HG02798 (cell line): ENCODE measurements at regions not wholly inside any gene's neighbourhood (a gene's known extent, or its start where the extent isn't known, plus 50 kb on each side); places are given as distances from the start of the nearest gene placed in this dataset.

Experiments
- ATAC-seq: cut with Tn5 transposase; IDR thresholded peaks from one replicate; pipeline ENCODE4 v1.9.1; 2021; ENCODE audit warnings: mild to moderate bottlenecking; ENCODE audit not compliant: unreplicated experiment, poor library complexity

DNA sequence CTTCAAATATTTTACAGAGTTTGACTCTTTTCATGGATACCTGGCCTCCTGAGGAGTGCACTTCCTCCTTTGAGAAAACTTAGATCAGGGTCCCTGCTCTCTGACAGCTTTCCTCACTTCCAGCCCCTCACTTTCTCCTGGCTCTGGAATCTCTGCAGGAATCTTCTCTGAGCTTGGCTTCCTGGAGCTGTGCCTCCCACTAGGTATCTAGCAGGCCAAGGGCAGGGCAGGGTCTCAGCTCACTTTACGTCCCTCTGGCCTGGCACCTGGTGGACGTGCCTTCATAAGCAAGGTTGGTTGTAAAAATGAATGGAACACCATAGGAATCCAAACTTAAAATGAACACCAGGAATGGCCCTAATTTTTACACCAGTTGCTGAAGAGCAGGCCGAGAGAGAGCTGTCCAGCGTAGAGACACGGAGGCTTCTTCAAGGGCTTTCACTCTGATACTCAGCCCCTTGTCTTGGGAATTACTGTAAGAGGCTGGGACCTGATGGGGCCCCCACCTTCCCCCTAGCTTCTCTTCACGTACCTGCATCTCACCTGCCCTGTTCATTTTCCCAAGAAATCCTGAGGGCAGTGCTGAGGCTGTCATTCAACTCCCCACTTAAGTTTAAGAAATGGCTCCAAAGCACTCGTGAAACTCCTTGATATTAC is 426.9 kb upstream of the ID2 start:
- ATAC-seq = no peak

DNA sequence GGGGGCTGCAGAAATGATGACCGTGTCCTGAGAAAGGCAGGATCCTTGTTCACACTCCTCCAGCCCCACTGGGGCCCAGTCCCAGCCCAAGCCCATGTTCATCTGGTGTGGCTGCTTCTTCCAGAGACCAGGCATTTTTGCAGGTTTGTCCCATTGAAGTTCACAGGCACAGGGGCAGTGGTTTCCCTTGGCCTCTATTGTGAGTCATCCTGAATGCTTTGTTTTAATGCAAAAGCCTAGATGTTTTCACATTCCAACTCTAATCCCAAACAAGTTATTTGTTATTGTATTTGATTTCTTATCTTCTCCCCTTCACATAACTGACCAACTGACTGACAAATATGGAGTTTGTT is 426.4 kb upstream of the ID2 start:
- ATAC-seq = no peak

DNA sequence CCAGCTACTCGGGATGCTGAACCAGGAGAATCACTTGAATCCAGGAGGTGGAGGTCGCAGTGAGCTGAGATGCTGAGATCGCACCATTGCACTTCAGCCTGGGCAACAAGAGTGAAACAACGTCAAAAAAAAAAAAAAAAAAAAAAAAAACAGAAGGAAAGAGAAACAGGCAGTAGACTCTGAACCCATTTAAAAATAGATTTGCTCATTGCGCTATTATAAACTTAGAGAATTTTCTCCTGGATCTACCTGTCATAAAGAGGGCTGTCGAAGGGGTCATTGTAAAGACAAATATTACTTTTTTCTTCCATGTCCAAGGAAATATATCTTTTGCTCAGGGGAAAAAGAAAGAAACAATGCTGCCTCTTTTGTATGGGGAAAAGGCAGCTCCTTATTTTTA is 425.0 kb upstream of the ID2 start:
- no peak for ATAC-seq

DNA sequence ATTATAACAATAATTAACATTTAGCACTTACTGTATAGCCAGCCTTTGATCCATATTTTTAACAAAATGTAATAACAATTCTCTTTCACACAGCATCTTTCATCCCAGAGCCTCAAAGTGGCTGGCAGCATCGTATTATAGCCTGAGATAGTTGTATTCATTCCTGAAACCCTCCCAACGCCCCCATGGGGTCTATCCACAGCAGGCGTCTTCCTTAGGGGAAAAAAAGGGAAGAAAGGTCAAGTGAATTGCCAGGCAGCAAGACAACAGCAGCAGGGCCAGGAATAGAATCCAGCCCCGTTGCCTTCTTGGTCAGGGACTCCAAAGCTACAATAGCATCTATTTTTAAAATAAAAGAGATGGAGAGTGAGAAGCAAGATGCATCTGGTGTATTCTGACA is 424.4 kb upstream of the ID2 start:
- ATAC-seq = no peak

DNA sequence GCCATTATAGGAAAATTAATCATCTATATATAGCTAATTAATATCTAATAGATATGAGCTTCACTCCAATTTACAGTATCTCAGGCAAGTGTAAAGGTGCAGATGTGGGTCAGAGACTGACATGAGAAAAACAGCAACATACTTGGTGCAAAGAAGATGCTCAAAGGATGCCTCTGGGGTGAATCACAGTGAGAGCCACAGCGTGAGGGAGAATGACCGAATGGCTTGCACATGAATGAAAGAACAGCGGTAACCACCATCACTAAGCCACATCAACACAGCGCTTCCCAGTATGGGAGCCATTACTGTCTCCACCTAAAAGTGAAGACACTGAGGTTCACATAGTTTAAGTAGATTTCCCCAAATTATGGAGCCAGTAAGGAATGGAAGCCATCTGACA is 423.4 kb upstream of the ID2 start:
- no peak for ATAC-seq

DNA sequence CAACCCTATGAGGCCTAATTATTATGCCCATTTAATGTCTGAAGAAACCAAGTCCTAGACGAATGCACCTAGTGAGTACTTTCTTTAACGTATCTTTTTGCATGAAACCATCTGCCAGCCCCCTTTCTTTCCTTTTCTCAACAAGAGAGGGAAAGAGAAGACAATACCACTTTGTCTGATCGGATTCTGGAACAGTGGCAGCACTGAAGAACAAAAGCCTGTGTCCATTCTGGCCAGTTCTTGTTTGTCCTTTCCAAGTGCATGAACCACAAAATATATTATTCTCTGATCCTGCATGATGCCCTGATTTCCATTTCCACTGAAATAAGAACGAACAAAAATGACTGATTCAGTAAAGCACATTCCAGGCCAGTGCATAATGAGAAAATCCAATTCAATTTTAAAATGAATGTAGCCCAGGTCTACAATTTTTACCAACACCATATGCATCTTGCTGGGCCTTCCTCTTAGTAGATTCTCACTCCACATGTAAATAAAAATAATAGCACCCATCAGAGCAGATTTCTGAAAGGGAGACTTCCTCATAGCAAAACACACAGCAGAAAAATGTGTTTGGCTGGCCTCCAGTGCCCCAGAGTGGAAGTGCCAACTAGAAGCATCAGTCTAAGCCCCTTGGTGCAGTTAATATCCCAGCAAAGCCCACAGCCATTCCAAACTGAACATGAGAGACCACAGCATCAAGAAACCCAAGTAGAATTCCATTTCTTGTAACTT is 422.6 kb upstream of the ID2 start:
- no peak for ATAC-seq

DNA sequence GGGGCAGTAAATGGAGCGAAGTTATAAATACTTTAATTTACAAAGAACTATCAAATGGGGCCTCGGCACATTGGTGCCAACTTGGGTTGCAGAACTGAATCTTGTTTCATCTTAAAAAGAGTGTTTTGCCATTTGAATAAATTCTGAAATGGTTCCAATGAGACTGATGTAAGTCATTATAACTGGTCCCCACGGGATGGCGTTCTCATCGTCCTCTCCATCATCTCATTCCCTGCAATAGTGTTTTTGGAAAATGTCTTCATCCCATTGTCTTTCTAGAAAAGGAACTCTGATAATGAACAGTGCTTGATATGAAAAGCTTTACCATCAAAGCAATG is 422.0 kb upstream of the ID2 start:
- ATAC-seq = no peak

DNA sequence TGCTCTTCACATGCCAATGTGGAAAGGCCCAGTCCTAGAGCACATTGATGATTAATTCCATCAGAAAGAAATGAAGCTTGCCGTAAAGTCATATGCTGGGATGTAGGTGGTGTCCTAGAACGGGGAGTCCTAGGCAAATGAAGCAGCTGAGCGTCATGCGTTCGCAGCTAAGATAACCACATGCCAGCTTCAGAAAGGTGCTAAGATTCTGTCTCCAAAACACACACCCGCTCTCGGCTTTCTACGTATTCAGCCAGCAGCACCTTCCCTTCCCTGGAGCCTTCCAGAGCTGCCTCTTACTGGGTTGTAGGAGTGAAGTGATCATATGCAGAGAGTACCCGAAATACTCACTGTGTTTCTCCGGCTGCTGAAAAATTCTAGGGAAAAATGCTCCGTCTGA is 421.6 kb upstream of the ID2 start:
- no peak for ATAC-seq

DNA sequence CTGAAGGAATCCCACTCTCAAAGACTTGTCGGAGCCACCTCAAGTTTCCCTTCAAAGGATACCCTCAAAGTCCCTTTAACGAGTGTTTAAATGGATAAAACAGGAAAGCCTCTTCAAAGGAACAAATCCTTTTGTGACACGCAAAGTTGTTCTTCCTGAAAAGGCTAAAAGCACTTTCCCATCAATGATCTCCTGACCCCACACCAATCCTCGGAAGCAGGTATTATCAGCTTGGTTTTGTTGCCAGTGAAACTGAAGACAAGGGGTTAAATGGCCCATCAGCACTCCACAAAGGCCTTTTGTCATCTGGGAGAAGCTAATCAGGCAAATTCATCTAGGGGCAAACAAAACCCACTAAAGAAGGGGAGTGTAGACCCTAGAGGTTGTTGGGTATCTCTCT is 418.0 kb upstream of the ID2 start:
- ATAC-seq = no peak

DNA sequence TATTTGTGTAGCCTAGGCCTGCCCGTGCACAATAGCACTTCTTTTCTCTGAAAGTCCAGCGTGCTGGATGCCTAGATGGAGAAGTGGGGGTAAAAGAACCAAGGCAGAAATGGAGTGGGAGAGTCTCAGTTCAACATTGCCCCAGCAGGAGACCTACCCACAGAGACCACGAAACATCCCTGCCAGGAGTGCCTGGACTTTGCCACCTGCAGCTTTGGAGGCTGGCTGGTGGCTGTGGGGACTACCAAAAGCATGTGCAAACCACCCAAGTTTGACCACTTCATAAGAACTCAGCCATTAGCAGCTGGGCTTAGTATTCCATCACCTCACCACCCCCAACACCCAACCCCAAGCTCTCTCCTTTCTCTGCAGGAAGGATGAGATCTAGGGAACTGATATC is 416.9 kb upstream of the ID2 start:
- no peak for ATAC-seq

DNA sequence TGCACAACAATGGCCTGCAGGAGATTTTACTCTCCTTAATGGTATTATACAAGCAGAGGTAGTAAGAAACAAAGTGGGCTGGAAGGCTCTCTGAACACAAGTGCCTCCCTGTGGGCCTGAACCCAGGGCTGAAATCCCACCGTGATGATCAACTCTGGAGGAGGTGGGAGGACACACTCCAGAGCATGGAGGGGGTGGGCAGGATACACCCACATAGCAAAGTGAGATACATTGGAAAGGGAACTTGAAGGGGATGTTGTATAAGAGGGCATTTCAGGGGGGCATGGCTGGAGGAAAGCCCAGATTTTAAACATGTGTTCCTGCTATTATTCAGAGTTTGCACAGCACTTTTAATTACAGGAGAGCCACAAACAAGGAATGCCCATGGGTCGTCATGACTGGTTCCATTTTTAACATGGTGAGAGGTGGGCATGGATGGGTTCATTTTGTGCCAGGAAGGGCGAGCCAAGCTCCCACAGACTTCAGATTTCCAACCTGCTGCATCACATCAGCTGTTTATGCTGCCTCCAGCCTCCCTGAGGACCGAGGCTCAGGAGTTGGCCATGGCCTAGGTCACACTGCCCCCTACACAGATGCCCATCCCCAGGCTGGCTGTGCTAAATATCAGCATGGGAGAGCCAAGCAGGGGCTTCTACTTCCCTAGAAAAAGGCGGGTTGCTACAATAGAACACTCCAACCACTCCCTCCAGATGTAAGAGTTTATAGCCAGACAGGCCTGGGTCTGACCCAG is 416.2 kb upstream of the ID2 start:
- ATAC-seq = no peak

DNA sequence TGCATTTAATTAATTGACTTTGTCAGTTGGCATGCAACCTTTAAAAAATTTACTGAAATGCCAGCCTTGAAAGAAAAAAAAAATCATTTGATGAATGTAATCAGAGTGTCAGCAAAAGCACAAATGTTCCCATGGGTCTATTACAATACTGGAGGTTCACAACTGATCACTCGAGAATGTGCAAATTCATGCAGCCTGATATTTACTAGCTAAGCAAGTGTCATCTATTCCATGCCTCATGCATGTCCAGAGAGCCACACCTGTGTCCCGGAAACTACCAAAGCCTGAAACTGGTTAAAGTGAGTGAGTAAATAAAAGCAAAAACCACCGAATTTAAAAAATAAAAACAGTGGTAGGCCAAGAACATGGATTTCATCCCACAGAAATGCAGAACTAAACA is 415.3 kb upstream of the ID2 start:
- no peak for ATAC-seq

DNA sequence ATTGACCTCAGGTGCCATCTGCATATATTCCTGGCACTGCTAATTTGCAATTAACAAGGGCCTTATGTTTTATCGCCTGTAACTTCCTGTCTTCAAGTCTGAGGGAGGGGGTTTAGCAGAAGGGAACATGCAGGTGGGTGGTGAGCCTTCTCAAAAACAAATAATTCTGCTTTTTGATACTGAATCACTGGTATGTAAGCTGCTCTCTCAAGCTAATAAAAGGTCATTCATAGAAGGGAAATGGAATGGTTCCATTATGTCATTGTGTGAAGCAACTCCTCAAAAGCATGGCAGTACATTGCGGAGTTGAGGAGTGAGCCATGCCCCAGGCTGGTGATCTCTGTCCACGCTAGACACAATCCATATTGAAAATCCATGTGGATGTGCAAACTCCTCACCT is 414.8 kb upstream of the ID2 start:
- no peak for ATAC-seq

DNA sequence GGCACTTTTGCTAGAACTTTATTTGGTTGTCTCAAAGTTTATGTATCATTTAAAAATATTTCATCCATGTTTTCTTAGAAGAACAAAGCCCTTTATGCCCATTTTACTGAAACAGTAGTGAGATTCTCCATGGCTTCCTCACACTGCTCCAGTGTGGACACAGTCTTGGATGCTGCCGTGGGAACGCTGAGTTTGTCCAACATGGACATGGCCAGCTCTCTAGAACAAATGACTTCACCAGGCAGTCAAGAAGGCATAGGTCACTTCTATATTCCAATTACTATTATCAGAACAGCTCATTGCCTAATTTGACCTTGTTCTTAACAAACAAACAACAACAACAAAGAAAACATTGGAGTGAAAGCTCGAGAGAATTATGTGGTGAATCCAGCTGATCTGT is 414.1 kb upstream of the ID2 start:
- no peak for ATAC-seq

DNA sequence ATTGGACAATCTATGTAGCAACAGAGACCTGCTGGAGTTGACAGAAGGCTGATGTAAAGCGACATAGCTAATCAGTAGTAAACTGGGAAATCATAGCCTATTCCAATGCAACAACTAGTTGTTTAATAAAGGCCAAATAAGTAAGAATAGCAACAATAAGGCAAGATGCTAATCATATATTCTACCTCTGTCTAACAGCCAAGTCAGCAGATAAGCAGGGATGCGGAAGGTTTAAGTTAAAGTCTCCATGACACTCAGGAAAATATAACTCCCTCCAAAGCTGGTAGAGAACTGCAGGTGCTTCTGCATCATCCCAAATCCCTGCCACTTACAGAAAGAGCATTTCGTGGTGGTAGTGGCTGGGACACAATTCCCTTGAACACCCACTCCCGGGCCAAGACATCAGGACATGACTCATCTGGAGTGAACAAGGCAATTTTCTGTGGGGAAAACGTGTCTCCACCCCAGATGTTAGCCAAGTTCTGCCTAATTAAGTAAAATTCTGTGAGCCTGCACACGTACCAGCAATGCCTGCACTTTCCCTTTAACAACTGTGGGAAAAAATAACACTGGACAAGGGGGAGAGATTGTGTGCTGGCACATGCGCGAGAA is 413.6 kb upstream of the ID2 start:
- ATAC-seq = no peak

DNA sequence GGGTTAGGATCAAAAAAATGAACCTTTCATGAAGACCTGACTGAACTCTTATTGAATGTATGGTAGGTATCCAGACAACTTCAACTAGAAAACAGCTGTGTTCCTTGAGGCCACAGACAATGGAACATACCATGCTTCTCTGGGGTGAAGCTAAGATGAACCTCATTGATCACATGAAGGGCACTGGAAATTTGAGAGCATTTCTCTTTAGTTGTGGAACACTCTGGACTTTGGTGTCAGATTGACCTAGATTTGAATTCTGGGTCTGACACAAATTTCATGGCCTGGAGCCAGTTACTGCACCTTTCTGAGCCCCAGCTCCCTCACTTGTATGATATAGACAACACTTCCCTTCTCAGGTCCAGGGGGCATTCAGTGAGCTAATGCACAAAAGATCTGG is 411.2 kb upstream of the ID2 start:
- ATAC-seq = no peak

DNA sequence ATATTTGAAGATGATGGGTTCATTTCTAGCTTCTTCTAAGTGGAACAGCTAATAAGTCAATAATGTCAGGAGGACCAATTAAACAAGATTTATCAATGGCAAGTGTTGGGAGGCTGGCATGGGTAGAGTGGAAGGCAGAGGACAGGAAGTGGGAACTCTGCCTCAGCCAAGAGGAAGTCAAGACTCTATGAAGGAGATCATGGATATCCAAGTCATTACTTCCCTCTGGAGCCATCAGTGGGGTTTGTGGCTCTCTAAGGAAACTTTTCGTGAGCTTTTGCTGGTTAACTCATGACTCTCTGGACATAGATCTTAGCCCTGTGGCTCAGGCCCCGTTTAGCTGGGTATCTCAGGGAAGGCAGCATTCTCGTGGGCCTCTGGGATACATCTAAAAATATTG is 410.4 kb upstream of the ID2 start:
- ATAC-seq = no peak

DNA sequence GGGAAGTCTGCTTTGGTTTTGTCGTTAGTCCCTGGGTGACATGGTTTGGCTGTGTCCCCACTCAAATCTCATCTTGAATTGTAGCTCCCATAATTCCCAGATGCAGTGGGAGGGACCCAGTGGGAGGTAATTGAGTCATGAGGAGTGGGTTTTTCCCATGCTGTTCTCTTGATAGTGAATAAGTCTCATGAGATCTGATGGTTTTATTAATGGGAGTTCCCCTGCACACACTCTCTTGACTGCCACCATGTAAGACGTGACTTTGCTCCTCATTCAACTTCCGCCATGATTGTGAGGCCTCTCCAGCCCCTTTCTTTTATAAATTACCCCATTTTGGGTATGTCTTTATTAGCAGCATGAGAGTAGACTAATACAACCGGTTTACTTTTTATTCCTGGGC is 405.8 kb upstream of the ID2 start:
- no peak for ATAC-seq

DNA sequence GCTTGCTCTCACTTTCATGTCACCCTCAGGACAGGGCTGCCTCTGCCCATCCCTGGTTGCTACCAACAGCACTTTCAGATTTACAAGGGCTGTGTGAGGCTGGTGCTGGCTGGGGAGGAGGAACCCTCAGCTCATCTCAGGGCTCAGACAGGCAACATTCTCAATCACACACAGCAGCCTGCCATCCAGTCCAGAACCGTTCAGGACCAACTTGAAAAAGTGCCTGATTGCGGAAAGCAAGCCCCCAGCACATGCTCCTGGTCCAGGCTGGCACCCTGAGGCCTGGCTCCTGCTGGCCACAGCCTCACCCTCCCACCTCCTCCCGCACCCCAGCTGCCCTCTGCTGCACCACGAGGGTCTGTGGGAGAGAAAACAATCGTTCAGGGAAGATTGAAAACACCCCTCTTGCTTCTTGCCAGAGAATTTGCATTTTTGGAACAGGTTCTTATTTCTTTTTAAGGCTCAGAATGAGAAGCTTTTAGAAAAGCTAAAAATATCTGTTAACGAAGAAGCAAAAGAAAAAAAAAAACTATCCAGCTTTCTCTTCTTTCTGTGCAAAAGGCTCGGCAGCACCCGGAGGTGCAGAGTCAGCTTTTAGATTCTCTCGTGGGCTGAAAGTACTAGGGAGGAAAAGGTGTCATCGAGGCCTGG is 403.8 kb upstream of the ID2 start:
- no peak for ATAC-seq

DNA sequence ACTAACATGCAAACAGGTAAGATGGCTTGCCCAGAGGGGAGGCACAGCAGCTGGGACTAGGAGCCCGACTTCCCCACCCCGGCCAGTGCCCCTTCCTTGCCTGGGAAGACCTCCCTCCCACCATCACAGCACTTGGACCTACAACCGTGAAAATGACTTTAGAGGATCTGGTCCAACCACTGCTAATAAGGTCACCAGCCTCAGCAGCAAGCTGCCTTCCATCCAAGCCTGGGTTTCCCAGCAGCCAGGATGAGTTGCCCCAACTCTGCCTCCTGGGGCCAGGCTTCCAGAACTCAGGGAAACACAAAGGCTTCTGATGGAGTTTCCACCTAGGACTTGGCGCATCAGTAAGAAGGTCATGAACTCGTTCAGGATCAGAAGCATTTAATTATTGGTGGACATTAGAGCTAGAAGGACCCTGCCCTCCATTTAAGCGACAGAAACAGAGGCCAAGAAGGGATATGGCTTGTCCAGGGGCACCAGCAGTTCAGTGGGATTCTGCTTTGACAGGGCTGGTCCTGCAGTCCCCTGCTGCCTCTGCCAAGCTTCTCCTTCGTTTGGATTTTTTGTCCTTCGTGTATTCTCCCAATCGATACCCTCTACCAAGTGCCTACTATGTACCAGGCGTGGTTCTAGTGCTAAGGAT is 403.0 kb upstream of the ID2 start:
- no peak for ATAC-seq

DNA sequence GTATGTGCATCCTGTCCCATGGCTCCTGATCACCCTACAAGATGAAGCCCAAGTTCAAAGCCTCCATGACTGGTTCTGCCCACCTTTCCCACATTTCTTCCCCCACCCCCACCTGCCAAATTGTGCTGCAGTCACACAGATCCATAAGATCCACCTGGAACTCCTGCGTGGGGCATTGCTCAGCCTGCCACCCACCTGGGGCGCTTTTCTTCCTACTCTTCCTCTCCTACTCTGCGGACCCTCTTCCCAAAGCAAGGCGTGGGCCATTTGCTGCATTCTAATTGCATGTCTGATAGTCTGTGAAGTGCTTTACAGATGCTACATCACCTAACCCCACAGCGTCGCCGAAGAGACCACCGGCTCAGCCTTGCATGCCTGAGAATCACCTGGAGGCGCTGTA is 402.4 kb upstream of the ID2 start:
- no peak for ATAC-seq
